HCT116 (cell line): ENCODE measurements at regions not wholly inside any gene's neighbourhood (a gene's known extent, or its start where the extent isn't known, plus 50 kb on each side); places are given as distances from the start of the nearest gene placed in this dataset.

Experiments
- ATAC-seq: fragments of 200-7000 bp; cut with Tn5 transposase; 2 replicates; pipeline ENCODE4 v1.9.1; 2020; ENCODE audit warnings: mild to moderate bottlenecking, moderate library complexity
- BruUV-seq: library from RNA; stranded (reverse); fragments of 400-500 nt; replicated peaks from 2 replicates; lab custom pipeline; 2021; lab: Mats Ljungman, UMichigan
- CTCF ChIA-PET: fragments of 300-600 bp; sonication (Branson Sonifier 250); formaldehyde crosslinking; loops from one replicate; lab custom pipeline; 2021; ENCODE audit warnings: antibody characterized with exemption; lab: Charles Lee
- POLR2A ChIA-PET: fragments of 300-600, 350-600 bp; sonication (Branson Sonifier 250); formaldehyde crosslinking; loops from one replicate; lab custom pipeline; 2021; ENCODE audit warnings: antibody characterized with exemption; lab: Charles Lee
- RAD21 ChIA-PET, 2 experiments: fragments of 300-600 bp; sonication (Branson Sonifier 250); formaldehyde crosslinking; loops; one replicate each; lab custom pipeline; 2023; ENCODE audit warnings: low total read pairs in 2 of 2; ENCODE audit not compliant: uncharacterized antibody in 2 of 2, unreplicated experiment in 2 of 2, low non-redundant PET in 1 of 2; lab: Charles Lee
- DNase-seq: peaks from one replicate; pipeline ENCODE4 v3.0.0-alpha.2; 2010; ENCODE audit warnings: low read depth, low spot score
- H2AFZ ChIP-seq: fragments of 200-600 bp; shearing (Covaris generic), sonication (generic); 2 replicates; pipeline ENCODE4 v1.6.1; 2017; ENCODE audit warnings: low read depth, mixed run types, mixed read lengths, antibody characterized with exemption, low read length; ENCODE audit not compliant: poor library complexity, severe bottlenecking
- H3K27ac ChIP-seq: 2 replicates; pipeline ENCODE4 v1.5.1; 2012; ENCODE audit warnings: low read depth, low read length
- H3K27me3 ChIP-seq: fragments of 200-600 bp; sonication (generic); 2 replicates; pipeline ENCODE4 v1.6.1; 2016; ENCODE audit warnings: mixed run types, low read length, mixed read lengths; ENCODE audit not compliant: insufficient read depth
- H3K36me3 ChIP-seq, 2 experiments: fragments of 200-500 bp in 1 of 2; fragments of 200-600 bp in 1 of 2; sonication (Bioruptor generic) in 1 of 2; sonication (generic) in 1 of 2; 2 replicates each; pipeline versions ENCODE4 v1.5.1 to v1.6.1; 2014 to 2016; ENCODE audit warnings: low read length in 2 of 2, inconsistent platforms in 1 of 2, mixed read lengths in 1 of 2, mixed run types in 1 of 2; ENCODE audit not compliant: insufficient read depth in 2 of 2, control insufficient read depth in 1 of 2
- H3K4me1 ChIP-seq, 2 experiments: fragments of 200-600 bp in 1 of 2; sonication (generic) in 1 of 2; 2 replicates each; pipeline versions ENCODE4 v1.5.1 to v1.6.1; 2012 to 2017; ENCODE audit warnings: low read length in 2 of 2, inconsistent platforms in 1 of 2, mild to moderate bottlenecking in 1 of 2, mixed read lengths in 1 of 2, mixed run types in 1 of 2, moderate library complexity in 1 of 2; ENCODE audit not compliant: insufficient read depth in 2 of 2, control insufficient read depth in 1 of 2
- H3K4me2 ChIP-seq: fragments of 200-600 bp; sonication (generic); 2 replicates; pipeline ENCODE4 v1.6.1; 2017; ENCODE audit warnings: mixed run types, low read length, mixed read lengths
- H3K4me3 ChIP-seq, 2 experiments: fragments of 200-600 bp in 1 of 2; sonication (generic) in 1 of 2; replicated peaks in 1 of 2; 2 replicates each; pipeline ENCODE4 v1.5.1; 2011 to 2016; ENCODE audit warnings: low read length in 2 of 2, control low read depth in 1 of 2, low read depth in 1 of 2, mild to moderate bottlenecking in 1 of 2, mixed read lengths in 1 of 2, mixed run types in 1 of 2
- H3K79me2 ChIP-seq: fragments of 200-600 bp; sonication (generic); 2 replicates; pipeline ENCODE4 v1.6.1; 2017; ENCODE audit warnings: mild to moderate bottlenecking, mixed run types, low read length, moderate library complexity, mixed read lengths; ENCODE audit not compliant: insufficient read depth
- H3K9ac ChIP-seq: fragments of 200-600 bp; sonication (generic); 2 replicates; pipeline ENCODE4 v1.6.1; 2016; ENCODE audit warnings: low read length, mixed read lengths
- H3K9me2 ChIP-seq: fragments of 200-600 bp; sonication (generic), shearing (Covaris generic); 2 replicates; pipeline ENCODE4 v1.6.1; 2017; ENCODE audit warnings: mixed run types, mild to moderate bottlenecking, moderate library complexity; ENCODE audit not compliant: insufficient read depth
- H3K9me3 ChIP-seq, 2 experiments: fragments of 200-500 bp in 1 of 2; fragments of 200-600 bp in 1 of 2; sonication (Bioruptor generic) in 1 of 2; sonication (generic) in 1 of 2; 2 replicates each; pipeline ENCODE4 v1.6.1; 2014 to 2017; ENCODE audit warnings: low read length in 2 of 2, mixed read lengths in 2 of 2, inconsistent platforms in 1 of 2, low read depth in 1 of 2, mild to moderate bottlenecking in 1 of 2, mixed run types in 1 of 2, moderate library complexity in 1 of 2; ENCODE audit not compliant: control insufficient read depth in 1 of 2, insufficient read depth in 1 of 2
- H4K20me1 ChIP-seq: fragments of 200-600 bp; sonication (generic), shearing (Covaris generic); 2 replicates; pipeline ENCODE4 v1.6.1; 2017; ENCODE audit warnings: mixed run types, mild to moderate bottlenecking, moderate library complexity; ENCODE audit not compliant: insufficient read depth
- CEBPB ChIP-seq: IDR thresholded peaks from 2 replicates; pipeline ENCODE4 v1.6.1; 2012; ENCODE audit warnings: low read depth
- EGR1 ChIP-seq: IDR thresholded peaks from 2 replicates; pipeline ENCODE4 v1.6.1; 2012; ENCODE audit warnings: low read depth
- ELF1 ChIP-seq: IDR thresholded peaks from 2 replicates; pipeline ENCODE4 v1.6.1; 2012; ENCODE audit warnings: low read depth, borderline replicate concordance
- EZH2 ChIP-seq: fragments of 200-600 bp; sonication (generic); IDR thresholded peaks from 2 replicates; pipeline ENCODE4 v1.6.1; 2017; ENCODE audit warnings: antibody characterized with exemption, mixed run types
- FOSL1 ChIP-seq: IDR thresholded peaks from 2 replicates; pipeline ENCODE4 v1.6.1; 2012; ENCODE audit warnings: low read depth
- JUND ChIP-seq: IDR thresholded peaks from 2 replicates; pipeline ENCODE4 v1.6.1; 2012
- RAD21 ChIP-seq: IDR thresholded peaks from 2 replicates; pipeline ENCODE4 v1.6.1; 2012; ENCODE audit warnings: low read depth, mild to moderate bottlenecking
- SIN3A ChIP-seq: IDR thresholded peaks from 2 replicates; pipeline ENCODE4 v1.6.1; 2012; ENCODE audit warnings: low read depth
- SRF ChIP-seq: IDR thresholded peaks from 2 replicates; pipeline ENCODE4 v1.6.1; 2012; ENCODE audit warnings: low read depth
- ZNF274 ChIP-seq: fragments of 200-500 bp; sonication (Bioruptor generic); IDR thresholded peaks from 2 replicates; pipeline ENCODE4 v1.6.1; 2014; ENCODE audit warnings: mild to moderate bottlenecking, low read depth, low read length, inconsistent platforms
- intact Hi-C: fragments of 100-400 bp; cut with micrococcal nuclease; formaldehyde crosslinking; loops from 2 replicates; pipeline ENCODE4 v1.10.0; 2022
- TF ChIP-seq, protein P1 (sequence below): IDR thresholded peaks from 2 replicates; pipeline ENCODE4 v1.6.1; 2011; ENCODE audit warnings: mild to moderate bottlenecking, low read length, moderate library complexity; ENCODE audit not compliant: insufficient replicate concordance; ENCODE audit errors: extremely low read depth
- TF ChIP-seq, protein P2 (sequence below), 3 experiments: fragments of 200-600 bp in 1 of 3; sonication (generic) in 1 of 3; IDR thresholded peaks in 2 of 3; conservative IDR thresholded peaks in 1 of 3; 2 replicates each; pipeline ENCODE4 v1.5.1; 2012 to 2017; ENCODE audit warnings: low read depth in 2 of 3, low read length in 2 of 3, antibody characterized with exemption in 1 of 3, borderline replicate concordance in 1 of 3, control low read depth in 1 of 3, mild to moderate bottlenecking in 1 of 3, mixed read lengths in 1 of 3, mixed run types in 1 of 3, moderate library complexity in 1 of 3; ENCODE audit not compliant: insufficient read depth in 1 of 3
- TF ChIP-seq, protein P3 (sequence below): IDR thresholded peaks from 2 replicates; pipeline ENCODE4 v1.6.1; 2012; ENCODE audit warnings: low read depth
- TF ChIP-seq, protein P4 (sequence below): IDR thresholded peaks from 2 replicates; pipeline ENCODE4 v1.6.1; 2012

DNA sequence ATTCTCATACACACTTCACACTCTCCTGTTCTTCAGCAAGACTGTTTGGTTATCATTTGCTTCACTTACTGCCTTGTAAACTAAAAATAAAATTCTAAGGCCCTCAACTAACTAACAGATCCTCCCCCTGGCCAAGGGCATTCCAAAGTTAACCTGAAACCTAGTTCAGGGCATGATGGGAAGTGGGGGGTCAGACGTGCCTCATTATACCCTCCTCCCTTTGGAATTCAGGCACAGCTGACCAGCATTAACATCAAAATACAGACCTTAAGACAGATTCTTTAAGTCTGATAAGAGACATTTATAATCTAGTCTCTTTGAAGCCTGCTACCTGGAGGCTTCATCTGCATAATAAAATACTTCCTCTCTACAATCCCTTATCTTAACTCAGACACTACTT lies 221.0 kb downstream of the NOL4 start:
- RAD21 ChIA-PET: no interaction called here
- no peaks in the 10 kb centered on the region for H3K27me3 ChIP-seq
- TF ChIP-seq SIN3A (no peak), ZNF274 (no peak), SRF (no peak), FOSL1 (no peak), RAD21 (no peak), EGR1 (no peak), EZH2 (no peak), ELF1 (no peak), JUND (no peak), CEBPB (no peak)
- TF ChIP-seq, protein P1, sequence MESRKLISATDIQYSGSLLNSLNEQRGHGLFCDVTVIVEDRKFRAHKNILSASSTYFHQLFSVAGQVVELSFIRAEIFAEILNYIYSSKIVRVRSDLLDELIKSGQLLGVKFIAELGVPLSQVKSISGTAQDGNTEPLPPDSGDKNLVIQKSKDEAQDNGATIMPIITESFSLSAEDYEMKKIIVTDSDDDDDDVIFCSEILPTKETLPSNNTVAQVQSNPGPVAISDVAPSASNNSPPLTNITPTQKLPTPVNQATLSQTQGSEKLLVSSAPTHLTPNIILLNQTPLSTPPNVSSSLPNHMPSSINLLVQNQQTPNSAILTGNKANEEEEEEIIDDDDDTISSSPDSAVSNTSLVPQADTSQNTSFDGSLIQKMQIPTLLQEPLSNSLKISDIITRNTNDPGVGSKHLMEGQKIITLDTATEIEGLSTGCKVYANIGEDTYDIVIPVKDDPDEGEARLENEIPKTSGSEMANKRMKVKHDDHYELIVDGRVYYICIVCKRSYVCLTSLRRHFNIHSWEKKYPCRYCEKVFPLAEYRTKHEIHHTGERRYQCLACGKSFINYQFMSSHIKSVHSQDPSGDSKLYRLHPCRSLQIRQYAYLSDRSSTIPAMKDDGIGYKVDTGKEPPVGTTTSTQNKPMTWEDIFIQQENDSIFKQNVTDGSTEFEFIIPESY: no peak
- TF ChIP-seq, protein P2, sequence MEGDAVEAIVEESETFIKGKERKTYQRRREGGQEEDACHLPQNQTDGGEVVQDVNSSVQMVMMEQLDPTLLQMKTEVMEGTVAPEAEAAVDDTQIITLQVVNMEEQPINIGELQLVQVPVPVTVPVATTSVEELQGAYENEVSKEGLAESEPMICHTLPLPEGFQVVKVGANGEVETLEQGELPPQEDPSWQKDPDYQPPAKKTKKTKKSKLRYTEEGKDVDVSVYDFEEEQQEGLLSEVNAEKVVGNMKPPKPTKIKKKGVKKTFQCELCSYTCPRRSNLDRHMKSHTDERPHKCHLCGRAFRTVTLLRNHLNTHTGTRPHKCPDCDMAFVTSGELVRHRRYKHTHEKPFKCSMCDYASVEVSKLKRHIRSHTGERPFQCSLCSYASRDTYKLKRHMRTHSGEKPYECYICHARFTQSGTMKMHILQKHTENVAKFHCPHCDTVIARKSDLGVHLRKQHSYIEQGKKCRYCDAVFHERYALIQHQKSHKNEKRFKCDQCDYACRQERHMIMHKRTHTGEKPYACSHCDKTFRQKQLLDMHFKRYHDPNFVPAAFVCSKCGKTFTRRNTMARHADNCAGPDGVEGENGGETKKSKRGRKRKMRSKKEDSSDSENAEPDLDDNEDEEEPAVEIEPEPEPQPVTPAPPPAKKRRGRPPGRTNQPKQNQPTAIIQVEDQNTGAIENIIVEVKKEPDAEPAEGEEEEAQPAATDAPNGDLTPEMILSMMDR (IDR thresholded peaks at IDR 0.05 in 2 of 3, conservative IDR thresholded peaks at IDR 0.05 in 1 of 3; ENCODE audit: borderline replicate concordance in 1 of 3, insufficient read depth in 1 of 3, low read depth in 2 of 3, low read length in 2 of 3): no peak
- TF ChIP-seq, protein P3, sequence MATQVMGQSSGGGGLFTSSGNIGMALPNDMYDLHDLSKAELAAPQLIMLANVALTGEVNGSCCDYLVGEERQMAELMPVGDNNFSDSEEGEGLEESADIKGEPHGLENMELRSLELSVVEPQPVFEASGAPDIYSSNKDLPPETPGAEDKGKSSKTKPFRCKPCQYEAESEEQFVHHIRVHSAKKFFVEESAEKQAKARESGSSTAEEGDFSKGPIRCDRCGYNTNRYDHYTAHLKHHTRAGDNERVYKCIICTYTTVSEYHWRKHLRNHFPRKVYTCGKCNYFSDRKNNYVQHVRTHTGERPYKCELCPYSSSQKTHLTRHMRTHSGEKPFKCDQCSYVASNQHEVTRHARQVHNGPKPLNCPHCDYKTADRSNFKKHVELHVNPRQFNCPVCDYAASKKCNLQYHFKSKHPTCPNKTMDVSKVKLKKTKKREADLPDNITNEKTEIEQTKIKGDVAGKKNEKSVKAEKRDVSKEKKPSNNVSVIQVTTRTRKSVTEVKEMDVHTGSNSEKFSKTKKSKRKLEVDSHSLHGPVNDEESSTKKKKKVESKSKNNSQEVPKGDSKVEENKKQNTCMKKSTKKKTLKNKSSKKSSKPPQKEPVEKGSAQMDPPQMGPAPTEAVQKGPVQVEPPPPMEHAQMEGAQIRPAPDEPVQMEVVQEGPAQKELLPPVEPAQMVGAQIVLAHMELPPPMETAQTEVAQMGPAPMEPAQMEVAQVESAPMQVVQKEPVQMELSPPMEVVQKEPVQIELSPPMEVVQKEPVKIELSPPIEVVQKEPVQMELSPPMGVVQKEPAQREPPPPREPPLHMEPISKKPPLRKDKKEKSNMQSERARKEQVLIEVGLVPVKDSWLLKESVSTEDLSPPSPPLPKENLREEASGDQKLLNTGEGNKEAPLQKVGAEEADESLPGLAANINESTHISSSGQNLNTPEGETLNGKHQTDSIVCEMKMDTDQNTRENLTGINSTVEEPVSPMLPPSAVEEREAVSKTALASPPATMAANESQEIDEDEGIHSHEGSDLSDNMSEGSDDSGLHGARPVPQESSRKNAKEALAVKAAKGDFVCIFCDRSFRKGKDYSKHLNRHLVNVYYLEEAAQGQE: no peak
- TF ChIP-seq, protein P4, sequence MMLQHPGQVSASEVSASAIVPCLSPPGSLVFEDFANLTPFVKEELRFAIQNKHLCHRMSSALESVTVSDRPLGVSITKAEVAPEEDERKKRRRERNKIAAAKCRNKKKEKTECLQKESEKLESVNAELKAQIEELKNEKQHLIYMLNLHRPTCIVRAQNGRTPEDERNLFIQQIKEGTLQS: no peak
- TF ChIP-seq, all 23 proteins: peak for 0
- H3K9ac ChIP-seq: no peak overlapping the region
- BruUV-seq: no TSS peak
- peaks cover 14 to 35% of the 10 kb centered on the region in 2 experiments; a peak in 3 of 4 replicates for H3K9me3 ChIP-seq
- intact Hi-C loops: no loop called here
- no peak overlapping the region for H3K4me3 ChIP-seq
- H3K4me2 ChIP-seq: no peak overlapping the region
- DNase-seq (no peak), ATAC-seq (no peak)
- no peaks in the 10 kb centered on the region for H3K9me2 ChIP-seq
- ChIA-PET CTCF (no interaction called here), POLR2A (no interaction called here)
- no peaks in the 10 kb centered on the region for H3K36me3 ChIP-seq
- H3K79me2 ChIP-seq: no peaks in the 10 kb centered on the region
- H3K4me1 ChIP-seq: no peaks in the 10 kb centered on the region
- H2AFZ ChIP-seq: no peak overlapping the region
- no peak overlapping the region for H3K27ac ChIP-seq
- no peaks in the 10 kb centered on the region for H4K20me1 ChIP-seq
